ENCODE measurements at regions not wholly inside any gene's neighbourhood (a gene's known extent, or its start where the extent isn't known, plus 50 kb on each side); places are given as distances from the start of the nearest gene placed in this dataset.
"Not testable (repeated sequence)": the region's sequence is repeated elsewhere in the genome, so short reads cannot be mapped to it uniquely, and the experiment has no call there.

DNA sequence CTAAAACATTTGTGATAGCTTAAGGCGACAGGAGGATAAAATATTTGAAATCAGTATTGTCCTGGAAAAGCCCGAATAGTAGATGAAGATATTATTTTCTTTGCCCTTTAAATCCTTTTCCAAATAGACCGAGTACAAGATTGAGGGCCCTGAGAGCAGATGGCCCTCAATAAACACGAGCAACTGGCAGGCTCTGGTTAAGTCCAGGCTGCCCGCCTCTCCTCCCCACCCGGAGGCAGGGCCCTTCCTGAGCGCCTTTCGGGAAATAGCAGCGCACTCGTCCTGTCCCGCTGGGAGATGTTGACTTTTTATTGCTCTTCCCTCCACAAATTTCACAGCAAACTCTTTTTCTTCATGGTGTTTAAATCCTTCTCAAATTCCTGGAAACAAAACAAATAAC, 50.8 kb upstream of the MAX start:
- no peak for DNase-seq

DNA sequence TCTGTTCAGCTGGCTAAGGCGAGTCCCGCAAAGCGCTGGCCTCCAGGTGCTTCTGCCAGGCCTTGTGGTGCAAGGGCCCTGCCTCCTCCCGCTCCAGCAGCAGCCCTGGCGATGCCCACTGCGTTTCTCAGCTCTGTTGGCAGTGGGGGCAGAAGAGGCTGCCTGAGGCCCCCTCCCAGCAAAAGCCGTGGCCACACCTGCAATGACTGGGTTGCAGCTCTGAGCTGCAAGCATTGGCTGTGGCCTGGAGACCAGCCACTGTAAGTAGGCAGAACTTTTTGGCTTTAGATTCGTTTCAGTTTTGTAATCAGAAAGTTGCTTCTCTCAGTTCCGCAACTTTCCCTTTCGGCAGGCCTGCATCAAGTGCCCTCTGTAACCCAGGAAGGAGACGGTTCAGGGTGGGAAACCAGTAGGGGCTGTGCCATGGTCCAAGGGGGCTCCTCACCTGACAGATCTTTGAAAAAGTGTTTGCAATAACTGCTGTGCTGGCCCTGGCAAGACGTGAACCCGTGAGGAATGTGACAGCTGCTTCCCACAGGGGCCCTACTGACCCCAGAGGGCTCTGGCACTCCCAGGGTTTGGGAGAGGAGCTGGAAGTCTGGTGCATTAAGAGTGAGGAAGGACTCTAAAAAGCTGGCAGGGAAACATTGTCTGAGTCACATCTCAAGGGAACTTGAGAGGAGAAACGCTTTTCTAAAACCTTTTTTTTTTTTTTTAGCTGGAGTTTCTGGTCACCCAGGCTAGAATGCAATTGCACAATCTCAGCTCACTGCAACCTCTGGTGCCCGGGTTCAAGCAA, 54.5 kb upstream of the MAX start:
- DNase-seq = no peak

GRCh38 chr14:65159281-65160062, 57.2 kb upstream of the MAX start:
- DNase-seq = no peak

DNA sequence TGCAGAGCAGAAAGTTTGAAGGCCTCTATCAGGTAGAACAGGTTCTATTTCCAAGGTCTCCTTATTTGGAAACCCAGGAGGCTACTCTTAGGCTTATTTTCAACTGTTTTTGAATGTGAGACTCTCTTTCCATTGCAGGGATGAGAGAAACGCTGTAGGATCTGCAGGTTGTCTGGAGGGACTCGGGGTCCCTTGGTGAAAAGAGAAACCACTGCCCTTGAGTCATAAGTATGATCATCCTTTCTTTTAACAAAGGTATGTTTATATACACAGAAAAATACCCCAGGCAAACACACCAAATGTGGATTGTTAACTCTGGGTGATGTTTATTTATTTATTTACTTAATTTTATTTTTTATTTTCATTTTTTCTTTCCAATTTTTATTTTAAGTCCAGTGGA, 57.8 kb upstream of the MAX start:
- no peak for DNase-seq

DNA sequence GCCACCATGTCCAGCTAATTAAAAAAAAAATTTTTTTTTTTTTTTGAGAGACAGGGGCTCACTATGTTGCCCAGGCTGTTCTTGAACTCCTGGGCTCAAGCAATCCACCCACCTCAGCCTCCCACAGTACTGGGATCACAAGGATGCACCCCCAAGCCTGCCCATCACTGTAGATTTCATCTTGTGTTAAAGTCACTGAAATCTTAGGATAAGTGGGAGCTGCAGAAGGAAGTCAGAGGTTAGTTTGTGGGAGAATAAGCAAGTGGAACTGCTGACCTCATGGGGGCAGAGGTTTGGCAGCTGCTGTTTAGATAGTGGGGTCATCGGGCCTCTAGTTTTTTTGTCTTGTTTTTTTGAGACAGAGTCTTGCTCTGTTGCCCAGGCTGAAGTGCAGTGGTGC, 59.7 kb upstream of the MAX start:
- no peak for DNase-seq

DNA sequence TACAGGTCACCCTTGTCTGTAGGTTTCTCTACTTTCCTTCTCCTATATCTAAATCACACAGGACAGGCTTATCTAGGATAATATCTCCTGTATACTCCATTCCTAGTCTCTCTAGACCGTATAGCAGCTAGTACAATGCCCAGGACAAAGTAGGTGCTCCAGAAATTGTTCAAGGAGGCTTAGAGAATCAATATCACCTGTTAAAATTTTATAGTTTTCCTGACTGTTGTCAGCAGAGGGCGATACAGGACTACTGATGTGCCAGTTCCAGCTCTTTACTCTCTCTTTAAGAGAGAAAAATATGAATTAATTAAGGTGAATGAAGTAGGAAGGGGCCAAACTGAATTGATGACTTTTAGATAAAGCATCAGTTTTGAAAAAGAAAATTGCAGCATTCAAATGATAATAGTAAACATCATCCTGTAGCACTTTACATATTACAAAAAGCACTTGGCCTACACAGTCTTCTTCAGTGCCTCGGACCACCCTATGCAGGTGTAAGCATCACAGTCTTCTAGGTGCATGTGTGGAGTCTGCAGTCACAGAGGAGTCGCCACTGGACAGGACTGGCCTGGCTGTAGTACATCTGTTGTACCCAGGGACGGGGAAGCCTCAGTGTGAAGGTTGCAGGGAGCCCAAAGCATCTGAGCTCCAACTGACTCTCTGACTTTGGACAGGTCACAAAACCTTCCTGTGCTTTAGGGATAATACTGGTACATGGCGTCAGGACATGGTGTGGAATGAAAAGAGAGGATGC, 61.9 kb upstream of the MAX start:
- peak; percentile 56 for DNase-seq

GRCh38 chr14:65164825-65165135, 62.5 kb upstream of the MAX start:
- DNase-seq = no peak

DNA sequence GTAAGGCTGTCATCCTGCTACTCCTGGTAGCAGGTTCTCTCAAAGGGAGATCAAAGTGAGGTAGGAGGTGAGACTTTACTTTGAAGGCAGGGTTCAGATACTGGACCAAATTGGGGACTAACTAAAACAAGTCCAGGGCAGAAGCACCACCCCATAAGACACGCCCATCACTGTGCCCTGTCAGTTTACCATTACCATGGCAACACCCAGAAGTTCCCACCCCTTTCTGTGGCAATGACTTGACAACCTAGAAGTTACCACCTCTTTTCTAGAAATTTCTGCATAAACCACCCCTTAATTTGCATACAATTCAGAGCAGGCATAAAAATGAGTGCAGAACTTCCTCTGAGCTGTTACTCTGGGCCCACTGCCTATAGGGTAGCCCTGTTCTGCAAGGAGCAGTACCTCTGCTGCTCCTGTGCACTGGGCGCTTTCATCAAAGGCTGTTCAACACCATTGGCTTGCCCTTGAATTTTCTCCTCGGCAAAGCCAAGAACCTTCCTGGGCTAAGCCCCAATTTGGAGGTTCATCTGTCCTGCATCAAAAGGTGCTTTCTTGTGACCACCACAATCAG, 64.8 kb upstream of the MAX start:
- no peak for DNase-seq

DNA sequence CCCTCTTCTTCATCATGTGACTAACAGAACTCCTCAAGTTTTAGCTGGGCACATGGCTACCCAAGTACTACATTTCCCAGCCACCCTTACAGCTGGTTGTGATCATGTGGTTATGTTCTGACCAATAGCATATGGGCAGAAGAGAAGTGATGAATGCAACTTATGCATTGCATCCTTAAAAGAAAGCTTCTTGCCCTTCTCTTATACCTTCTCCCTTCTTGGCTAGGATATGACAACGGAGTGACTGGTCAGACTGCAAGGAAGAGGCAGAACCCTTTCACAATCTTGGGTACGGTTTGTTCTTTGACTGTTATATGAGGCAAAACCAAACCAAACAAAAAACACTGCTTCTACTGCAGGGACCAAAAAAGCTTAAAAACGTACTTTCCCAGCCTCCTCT, 66.5 kb upstream of the MAX start:
- no peak for DNase-seq

GRCh38 chr14:65169351-65169750, 67.0 kb upstream of the MAX start:
- DNase-seq = no peak

DNA sequence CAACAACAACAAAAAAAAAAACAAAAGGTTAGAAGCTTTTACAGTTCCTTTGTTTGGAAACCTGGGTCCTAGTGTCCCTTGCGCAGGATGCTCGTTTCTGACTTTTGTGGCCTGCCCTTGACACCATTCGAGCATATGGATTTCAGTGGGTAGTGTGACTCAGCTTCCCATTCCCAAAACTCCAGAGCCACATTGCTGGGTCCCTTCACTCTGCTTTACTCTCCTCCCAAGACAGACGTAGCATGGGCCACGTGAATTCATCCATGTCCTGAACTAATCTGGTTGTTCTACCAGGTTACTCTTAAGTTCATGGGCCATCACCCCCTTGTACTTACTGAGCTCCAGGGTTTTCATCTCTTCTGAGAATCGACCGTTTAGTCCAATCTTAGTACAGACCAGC, 68.0 kb upstream of the MAX start:
- no peak for DNase-seq

- no peak for DNase-seq
Observed at GRCh38 chr14:65170768-65171507, 68.6 kb upstream of the MAX start.

GRCh38 chr14:65173973-65174693, 71.8 kb upstream of the MAX start:
- DNase-seq = no peak

DNA sequence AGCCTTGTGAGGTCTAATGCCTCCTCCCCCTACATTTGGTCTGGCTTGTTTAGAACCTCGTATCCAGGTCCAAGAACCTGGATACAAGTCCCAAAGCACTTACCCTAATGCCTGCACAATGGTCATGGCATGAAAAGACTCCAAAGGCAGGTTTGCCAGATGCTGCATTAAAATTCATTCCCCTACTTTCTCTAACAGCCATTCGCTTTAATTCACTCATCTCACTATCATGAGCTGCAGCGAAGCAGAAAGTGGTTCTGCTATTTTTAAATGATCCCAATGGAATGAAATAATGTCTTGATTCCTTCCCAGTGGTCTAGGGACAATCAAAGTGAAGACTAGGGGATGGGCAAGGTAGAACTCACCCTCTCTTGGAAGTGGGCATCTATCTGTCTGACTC, 72.5 kb upstream of the MAX start:
- DNase-seq = no peak

DNA sequence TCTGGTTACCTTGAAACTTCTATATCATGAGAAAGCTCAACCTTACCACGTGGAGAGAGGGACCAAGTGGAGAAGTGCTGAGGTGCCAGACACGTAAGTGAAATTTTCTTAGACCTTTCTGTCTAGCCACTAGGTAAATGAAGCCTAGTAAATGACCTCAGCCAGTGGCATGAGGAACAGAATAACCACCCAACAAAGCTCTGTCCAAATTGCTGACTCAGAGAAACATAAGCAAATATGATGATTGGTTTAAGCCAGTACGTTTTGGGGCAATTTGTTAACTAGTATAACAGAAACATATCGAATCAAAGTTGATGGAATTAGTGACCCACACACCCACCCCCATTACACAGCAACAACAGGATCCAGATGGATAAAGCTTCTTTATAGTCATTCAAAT, 75.2 kb upstream of the MAX start:
- DNase-seq = no peak

DNA sequence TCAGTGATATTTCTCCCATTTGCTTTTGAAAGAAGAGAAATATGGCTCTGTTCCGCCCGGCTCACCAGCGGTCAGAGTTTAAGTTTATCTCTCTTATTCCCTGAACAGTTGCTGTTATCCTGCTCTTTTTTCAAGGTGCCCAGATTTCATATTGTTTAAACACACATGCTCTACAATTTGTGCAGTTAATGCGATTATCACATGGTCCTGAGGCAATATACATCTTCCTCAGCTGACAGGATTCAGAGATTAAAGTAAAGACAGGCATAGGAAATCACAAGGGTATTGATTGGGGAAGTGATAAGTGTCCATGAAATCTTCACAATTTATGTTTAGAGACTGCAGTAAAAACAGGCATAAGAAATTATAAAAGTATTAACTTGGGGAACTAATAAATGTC, 76.9 kb upstream of the MAX start:
- not testable (repeated sequence) for DNase-seq

DNA sequence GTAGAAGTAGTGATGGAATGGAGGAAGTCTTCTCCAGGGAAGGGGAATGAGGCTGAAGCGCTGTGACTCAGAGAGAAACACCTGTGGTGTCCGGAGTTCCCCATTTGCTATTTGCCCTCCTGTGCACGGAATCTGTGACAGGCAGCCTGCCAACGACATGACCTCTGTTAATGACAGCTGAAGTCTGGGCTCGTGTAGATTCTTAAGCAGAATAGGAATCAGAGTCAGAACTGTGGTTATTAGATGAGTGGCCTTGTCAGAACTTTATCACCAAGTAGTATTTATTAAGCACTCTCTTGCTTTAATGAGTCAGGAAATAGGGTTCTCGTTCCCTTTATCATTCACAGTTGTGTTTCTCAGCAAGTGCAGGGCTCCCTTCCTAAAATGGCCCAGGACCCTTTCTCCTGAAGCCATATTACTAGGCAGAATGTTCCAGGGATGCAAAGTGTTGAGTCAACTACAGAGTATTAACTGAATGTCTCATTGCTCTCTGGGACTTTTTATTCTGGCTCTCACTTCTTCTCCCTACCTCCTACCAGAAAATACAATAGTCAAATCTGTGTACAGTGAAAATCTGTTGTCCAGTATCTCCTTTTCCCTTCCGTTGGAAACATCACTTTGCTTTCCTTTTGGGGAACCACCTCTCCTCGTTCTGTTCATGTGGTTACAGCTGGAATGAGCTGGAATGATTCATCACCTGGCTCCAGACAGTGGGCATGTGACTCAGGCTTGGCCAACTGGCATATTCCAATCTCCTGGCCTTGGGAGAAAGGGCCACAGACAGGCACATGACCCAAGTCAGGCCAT, 77.8 kb upstream of the MAX start:
- DNase-seq = no peak

DNA sequence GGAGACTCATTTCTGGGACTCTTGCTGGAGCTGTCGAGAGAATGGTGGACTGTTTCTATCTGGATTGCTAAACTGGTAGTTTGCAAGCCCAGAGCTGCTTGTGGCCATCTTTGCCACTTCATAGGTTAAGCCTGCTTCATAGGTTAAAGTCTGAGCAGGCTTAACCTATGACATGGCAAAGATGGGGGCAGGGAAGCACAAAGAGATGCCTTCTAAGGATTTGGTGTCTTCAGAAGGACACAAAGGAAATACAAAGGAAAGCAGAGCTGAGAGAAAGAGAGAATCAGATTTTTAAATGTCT, 78.4 kb upstream of the MAX start:
- DNase-seq = no peak

- DNase-seq = no peak
Observed at GRCh38 chr14:65184032-65184764, 81.9 kb upstream of the MAX start.

- DNase-seq = no peak
Observed at GRCh38 chr14:65185829-65186228, 83.5 kb upstream of the MAX start.

DNA sequence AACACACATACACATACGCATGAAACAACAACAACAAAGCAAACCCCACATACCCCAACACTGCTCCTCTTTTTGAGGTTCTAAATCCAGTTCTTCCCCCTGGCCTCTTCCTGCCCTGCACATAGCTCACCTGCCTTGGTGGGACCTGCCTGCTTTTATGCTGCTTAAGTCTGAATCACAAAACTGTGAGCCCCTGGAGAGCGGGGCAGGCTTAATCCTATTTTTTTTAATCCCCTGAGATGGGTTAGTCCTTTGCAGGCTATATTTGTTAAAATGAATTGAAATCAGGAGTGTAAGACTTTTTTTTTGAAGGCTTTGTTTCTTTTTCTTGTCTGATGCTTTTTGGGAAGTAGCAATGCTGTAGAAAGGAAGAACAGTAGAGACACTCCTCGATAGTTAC, 84.6 kb upstream of the MAX start:
- DNase-seq = no peak

Measured in DMS79 (cell line).